Activated naive CD4-positive, alpha-beta T cell treated with anti-CD3 and anti-CD28 coated beads, Interleukin-2, amount 50 U/mL, for 72 hours (primary cell): ENCODE measurements at regions not wholly inside any gene's neighbourhood (a gene's known extent, or its start where the extent isn't known, plus 50 kb on each side); places are given as distances from the start of the nearest gene placed in this dataset.

ENCODE experiments used
- ATAC-seq, 2 donors: fragments of 150-1000 bp; cut with Tn5 transposase; 2 replicates each; pipeline ENCODE4 v1.10.0; 2021; ENCODE audit warnings: mild to moderate bottlenecking in 2 of 2, moderate library complexity in 2 of 2
- DNase-seq, 2 donors: peaks; one replicate each; pipeline ENCODE4 v3.0.0; 2021 to 2022; ENCODE audit warnings: low spot score in 2 of 2
- H3K27ac Mint-ChIP-seq, 2 donors: one replicate each; pipeline ENCODE4 v1.8.0; 2022; ENCODE audit warnings: mild to moderate bottlenecking in 2 of 2, mixed read lengths in 2 of 2
- H3K36me3 Mint-ChIP-seq, 2 donors: one replicate each; pipeline ENCODE4 v1.8.0; 2022; ENCODE audit warnings: mixed read lengths in 2 of 2
- H3K9me3 Mint-ChIP-seq, 2 donors: one replicate each; pipeline ENCODE4 v1.8.0; 2022; ENCODE audit warnings: mixed read lengths in 2 of 2

- peaks cover 5 to 9% of the 10 kb centered on the region in 2 donors for H3K36me3 Mint-ChIP-seq
Measured at GRCh38 chr7:153320005-153320404, 560.5 kb downstream of the ACTR3B start.

GRCh38 chr7:153320681-153321080, 561.1 kb downstream of the ACTR3B start:
- no peak overlapping the region for H3K27ac Mint-ChIP-seq
- H3K9me3 Mint-ChIP-seq = peaks cover 20 to 26% of the 10 kb centered on the region in 2 donors
- peaks cover 5 to 9% of the 10 kb centered on the region in 2 donors for H3K36me3 Mint-ChIP-seq
- ATAC-seq = no peak
- DNase-seq = no peak

More at GRCh38 chr7:153320005-153320404, 560.5 kb downstream of the ACTR3B start:
- peaks cover 20 to 26% of the 10 kb centered on the region in 2 donors for H3K9me3 Mint-ChIP-seq
- no peak for DNase-seq
- no peak overlapping the region for H3K27ac Mint-ChIP-seq
- ATAC-seq = no peak

GRCh38 chr7:153322991-153323390, 563.4 kb downstream of the ACTR3B start:
- Mint-ChIP-seq H3K9me3 (peaks cover 21 to 33% of the 10 kb centered on the region in 2 donors), H3K27ac (no peak overlapping the region), H3K36me3 (peaks cover 5% of the 10 kb centered on the region in 2 donors)
- no peak for ATAC-seq
- DNase-seq = no peak

- H3K9me3 Mint-ChIP-seq = peaks cover 15 to 29% of the 10 kb centered on the region in 2 donors
- no peak for ATAC-seq
- no peak for DNase-seq
- no peak overlapping the region for H3K27ac Mint-ChIP-seq
- H3K36me3 Mint-ChIP-seq = peaks cover 0 to 5% of the 10 kb centered on the region in 2 donors
Measured at GRCh38 chr7:153324094-153324493, 564.5 kb downstream of the ACTR3B start.

- peaks cover 12 to 18% of the 10 kb centered on the region in 2 donors for H3K9me3 Mint-ChIP-seq
- H3K36me3 Mint-ChIP-seq = no peaks in the 10 kb centered on the region
- no peak for DNase-seq
- no peak for ATAC-seq
- no peak overlapping the region for H3K27ac Mint-ChIP-seq
Measured at GRCh38 chr7:153327683-153328082, 568.1 kb downstream of the ACTR3B start.

- peaks cover 18 to 20% of the 10 kb centered on the region in 2 donors for H3K9me3 Mint-ChIP-seq
- H3K27ac Mint-ChIP-seq = no peak overlapping the region
- H3K36me3 Mint-ChIP-seq = no peaks in the 10 kb centered on the region
- ATAC-seq (no peak), DNase-seq (no peak)
Measured at GRCh38 chr7:153331427-153331826, 571.9 kb downstream of the ACTR3B start.

GRCh38 chr7:153354071-153354470, 594.5 kb downstream of the ACTR3B start:
- no peak overlapping the region for H3K27ac Mint-ChIP-seq
- ATAC-seq (no peak), DNase-seq (no peak)
- no peaks in the 10 kb centered on the region for H3K36me3 Mint-ChIP-seq
- H3K9me3 Mint-ChIP-seq = peaks cover 4 to 18% of the 10 kb centered on the region in 2 donors

GRCh38 chr7:153370092-153370491, 610.5 kb downstream of the ACTR3B start:
- DNase-seq = no peak
- Mint-ChIP-seq H3K36me3 (peaks cover 0 to 8% of the 10 kb centered on the region in 2 donors), H3K9me3 (peaks cover 18 to 20% of the 10 kb centered on the region in 2 donors), H3K27ac (no peak overlapping the region)
- ATAC-seq = no peak

- Mint-ChIP-seq H3K36me3 (no peaks in the 10 kb centered on the region), H3K9me3 (peaks cover 7 to 12% of the 10 kb centered on the region in 2 donors), H3K27ac (no peak overlapping the region)
- ATAC-seq = no peak
- no peak for DNase-seq
Measured at GRCh38 chr7:153380636-153381035, 621.1 kb downstream of the ACTR3B start.

GRCh38 chr7:153381275-153382040, 621.9 kb downstream of the ACTR3B start:
- Mint-ChIP-seq H3K36me3 (no peaks in the 10 kb centered on the region), H3K9me3 (peaks cover 11 to 15% of the 10 kb centered on the region in 2 donors), H3K27ac (no peak overlapping the region)
- ATAC-seq (peak in 1 of 2 donors; percentile 44), DNase-seq (peak in 1 of 2 donors; percentile 12)

- Mint-ChIP-seq H3K9me3 (peaks cover 14 to 18% of the 10 kb centered on the region in 2 donors), H3K27ac (no peak overlapping the region), H3K36me3 (no peaks in the 10 kb centered on the region)
- no peak for ATAC-seq
- no peak for DNase-seq
Measured at GRCh38 chr7:153382641-153383101, 623.1 kb downstream of the ACTR3B start.

- Mint-ChIP-seq H3K9me3 (peaks cover 16 to 23% of the 10 kb centered on the region in 2 donors), H3K27ac (no peak overlapping the region), H3K36me3 (no peaks in the 10 kb centered on the region)
- DNase-seq = no peak
- ATAC-seq = no peak
Measured at GRCh38 chr7:153383781-153384180, 624.2 kb downstream of the ACTR3B start.

GRCh38 chr7:153385502-153385901, 626.0 kb downstream of the ACTR3B start:
- DNase-seq (no peak), ATAC-seq (no peak)
- H3K9me3 Mint-ChIP-seq = peaks cover 31 to 37% of the 10 kb centered on the region in 2 donors
- peaks cover 0 to 2% of the 10 kb centered on the region in 2 donors for H3K36me3 Mint-ChIP-seq
- no peak overlapping the region for H3K27ac Mint-ChIP-seq

- no peak overlapping the region for H3K27ac Mint-ChIP-seq
- peaks cover 42 to 44% of the 10 kb centered on the region in 2 donors for H3K9me3 Mint-ChIP-seq
- ATAC-seq (no peak), DNase-seq (no peak)
- peaks cover 4 to 11% of the 10 kb centered on the region in 2 donors for H3K36me3 Mint-ChIP-seq
Measured at GRCh38 chr7:153386556-153386955, 627.0 kb downstream of the ACTR3B start.

GRCh38 chr7:153388611-153389010, 629.1 kb downstream of the ACTR3B start:
- peaks cover 4 to 11% of the 10 kb centered on the region in 2 donors for H3K36me3 Mint-ChIP-seq
- H3K27ac Mint-ChIP-seq = no peak overlapping the region
- DNase-seq (no peak), ATAC-seq (no peak)
- peaks cover 53% of the 10 kb centered on the region in 2 donors for H3K9me3 Mint-ChIP-seq

GRCh38 chr7:153389261-153389660, 629.7 kb downstream of the ACTR3B start:
- H3K9me3 Mint-ChIP-seq = peaks cover 51 to 52% of the 10 kb centered on the region in 2 donors
- H3K27ac Mint-ChIP-seq = no peak overlapping the region
- DNase-seq (no peak), ATAC-seq (no peak)
- peaks cover 4 to 11% of the 10 kb centered on the region in 2 donors for H3K36me3 Mint-ChIP-seq

- H3K36me3 Mint-ChIP-seq = peaks cover 4 to 11% of the 10 kb centered on the region in 2 donors
- no peak overlapping the region for H3K27ac Mint-ChIP-seq
- ATAC-seq (no peak), DNase-seq (no peak)
- peaks cover 42 to 43% of the 10 kb centered on the region in 2 donors for H3K9me3 Mint-ChIP-seq
Measured at GRCh38 chr7:153390955-153391354, 631.4 kb downstream of the ACTR3B start.

- DNase-seq = no peak
- Mint-ChIP-seq H3K9me3 (peaks cover 38% of the 10 kb centered on the region in 2 donors), H3K27ac (no peak overlapping the region), H3K36me3 (peaks cover 4 to 11% of the 10 kb centered on the region in 2 donors)
- ATAC-seq = no peak
Measured at GRCh38 chr7:153392726-153393125, 633.2 kb downstream of the ACTR3B start.
